DMS53 treated with DMSO at 0.1 percent for 48 hours (cell line): ENCODE measurements at regions not wholly inside any gene's neighbourhood (a gene's known extent, or its start where the extent isn't known, plus 50 kb on each side); places are given as distances from the start of the nearest gene placed in this dataset.
"Not testable (repeated sequence)": the region's sequence is repeated elsewhere in the genome, so short reads cannot be mapped to it uniquely, and the experiment has no call there.

Source experiments
- DNase-seq: peaks from one replicate; lab custom pipeline; 2025; ENCODE audit not compliant: unreplicated experiment; lab: John Stamatoyannopoulos, UW

DNA sequence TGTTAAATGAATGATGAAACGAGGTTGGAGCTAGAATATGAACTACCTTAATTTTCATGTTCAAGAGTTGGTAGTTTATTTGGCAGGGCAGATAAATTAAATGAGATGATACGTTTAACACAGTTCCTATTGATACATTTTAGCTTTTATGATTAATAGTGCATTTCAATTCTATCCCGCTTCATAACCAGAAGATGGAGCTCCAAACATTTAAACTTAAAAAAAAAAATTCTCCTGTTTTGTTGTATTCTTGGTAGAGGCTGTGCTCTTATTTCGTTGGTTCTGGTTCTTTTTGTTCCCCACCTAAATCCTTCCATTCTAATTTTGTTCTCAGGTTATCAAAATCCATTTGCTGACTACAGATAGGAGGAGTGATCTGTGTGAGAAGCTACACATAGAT, 71.8 kb upstream of the PTPN13 start:
- no peak for DNase-seq

DNA sequence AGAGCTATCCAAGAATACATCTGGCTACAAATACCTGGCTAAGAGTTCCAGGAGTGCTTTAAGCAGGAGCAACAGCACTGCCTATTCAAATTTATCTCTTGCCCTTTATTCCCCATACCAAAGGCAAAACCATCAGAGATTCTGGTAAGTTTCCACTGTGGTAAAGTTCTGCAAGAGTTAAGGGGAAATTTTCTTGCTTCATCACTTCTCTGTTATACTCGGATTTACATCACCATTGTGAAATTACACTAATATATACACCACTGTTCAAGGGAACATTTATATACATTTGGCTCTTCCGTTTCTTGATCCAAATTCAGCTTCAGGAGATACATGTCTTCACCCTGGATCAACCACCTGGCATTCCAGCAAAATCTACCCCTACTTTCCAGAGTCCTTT, 70.8 kb upstream of the PTPN13 start:
- no peak for DNase-seq

GRCh38 chr4:86527713-86528112, 66.4 kb upstream of the PTPN13 start:
- not testable (repeated sequence) for DNase-seq

- DNase-seq, result peak; percentile 64
Measured at GRCh38 chr4:86529436-86529835, 64.7 kb upstream of the PTPN13 start.

DNA sequence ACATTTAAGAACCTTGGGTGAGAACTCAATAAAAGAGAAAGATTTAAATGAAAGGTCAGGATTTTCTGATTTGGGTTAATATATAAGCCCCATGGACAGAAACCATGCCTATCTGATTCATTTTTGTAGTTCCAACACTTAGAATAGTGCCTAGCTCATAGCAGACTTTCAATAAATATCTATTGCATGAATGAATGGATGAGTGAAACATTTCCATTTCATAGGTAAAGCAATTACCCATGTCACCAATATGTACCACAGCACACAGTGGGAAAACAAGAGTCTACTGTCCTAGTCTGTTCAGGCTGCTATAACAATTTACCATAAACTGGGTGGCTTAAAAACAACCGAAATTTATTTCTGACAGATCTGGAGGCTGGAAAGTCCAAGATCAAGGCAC, 63.9 kb upstream of the PTPN13 start:
- no peak for DNase-seq

GRCh38 chr4:86531440-86531839, 62.7 kb upstream of the PTPN13 start:
- DNase-seq, result no peak

GRCh38 chr4:86532851-86533250, 61.3 kb upstream of the PTPN13 start:
- DNase-seq, result no peak

- DNase-seq, result no peak
Measured at GRCh38 chr4:86536151-86536550, 58.0 kb upstream of the PTPN13 start.

DNA sequence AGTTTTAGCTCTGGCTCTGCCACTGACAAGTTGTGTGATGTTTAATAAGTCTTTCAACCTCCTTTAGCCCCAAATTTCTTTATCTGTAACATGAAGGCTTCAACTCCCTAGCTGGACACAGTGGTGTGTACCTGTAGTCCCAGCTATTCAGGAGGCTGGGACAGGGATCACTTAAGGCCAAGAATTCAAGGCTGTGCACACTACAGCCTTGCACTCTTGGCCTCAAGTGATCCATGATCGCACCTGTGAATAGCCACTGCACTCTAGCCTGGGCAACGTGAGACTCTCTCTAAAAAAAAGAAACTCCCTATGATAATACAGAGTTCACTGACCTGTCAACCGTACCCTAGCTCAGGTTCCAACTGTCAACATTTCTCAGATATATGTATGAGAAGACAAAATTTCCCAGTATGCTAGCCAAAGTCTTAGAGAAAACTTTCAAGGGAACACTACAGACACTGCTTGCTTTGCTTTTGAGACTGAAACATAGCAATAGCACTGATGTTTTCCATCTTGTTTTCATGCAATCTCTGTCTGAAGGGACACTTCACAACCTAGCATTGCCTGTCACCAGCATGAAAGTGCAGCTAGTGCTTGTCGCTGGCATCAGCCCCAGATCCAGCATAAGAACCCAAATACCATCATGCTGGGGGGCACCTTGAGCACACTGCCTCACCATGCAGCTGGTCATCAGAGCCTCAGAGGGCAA, 51.6 kb upstream of the PTPN13 start:
- no peak for DNase-seq

GRCh38 chr4:86543080-86543479, 51.0 kb upstream of the PTPN13 start:
- DNase-seq, result no peak

- no peak for DNase-seq
Measured at GRCh38 chr4:86543560-86544309, 50.4 kb upstream of the PTPN13 start.

GRCh38 chr4:86544310-86544966, 49.7 kb upstream of the PTPN13 start:
- no peak for DNase-seq
